HL-60 (cell line): ENCODE measurements at regions not wholly inside any gene's neighbourhood (a gene's known extent, or its start where the extent isn't known, plus 50 kb on each side); places are given as distances from the start of the nearest gene placed in this dataset.

Source experiments
- REST ChIP-seq: IDR thresholded peaks from 2 replicates; pipeline ENCODE4 v1.6.1; 2012; ENCODE audit warnings: low read depth; ENCODE audit not compliant: insufficient replicate concordance
- TF ChIP-seq, protein P1 (sequence below): IDR thresholded peaks from one replicate; pipeline ENCODE4 v1.5.1; 2011; ENCODE audit warnings: low read length, control low read depth, inconsistent platforms; ENCODE audit not compliant: insufficient read depth

GRCh38 chr17:77420804-77421629 lies 280.2 kb downstream of the SEC14L1 start:
- TF ChIP-seq, protein P1, sequence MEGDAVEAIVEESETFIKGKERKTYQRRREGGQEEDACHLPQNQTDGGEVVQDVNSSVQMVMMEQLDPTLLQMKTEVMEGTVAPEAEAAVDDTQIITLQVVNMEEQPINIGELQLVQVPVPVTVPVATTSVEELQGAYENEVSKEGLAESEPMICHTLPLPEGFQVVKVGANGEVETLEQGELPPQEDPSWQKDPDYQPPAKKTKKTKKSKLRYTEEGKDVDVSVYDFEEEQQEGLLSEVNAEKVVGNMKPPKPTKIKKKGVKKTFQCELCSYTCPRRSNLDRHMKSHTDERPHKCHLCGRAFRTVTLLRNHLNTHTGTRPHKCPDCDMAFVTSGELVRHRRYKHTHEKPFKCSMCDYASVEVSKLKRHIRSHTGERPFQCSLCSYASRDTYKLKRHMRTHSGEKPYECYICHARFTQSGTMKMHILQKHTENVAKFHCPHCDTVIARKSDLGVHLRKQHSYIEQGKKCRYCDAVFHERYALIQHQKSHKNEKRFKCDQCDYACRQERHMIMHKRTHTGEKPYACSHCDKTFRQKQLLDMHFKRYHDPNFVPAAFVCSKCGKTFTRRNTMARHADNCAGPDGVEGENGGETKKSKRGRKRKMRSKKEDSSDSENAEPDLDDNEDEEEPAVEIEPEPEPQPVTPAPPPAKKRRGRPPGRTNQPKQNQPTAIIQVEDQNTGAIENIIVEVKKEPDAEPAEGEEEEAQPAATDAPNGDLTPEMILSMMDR = no peak
- no peak for TF ChIP-seq REST
